PC-3 (cell line): ENCODE measurements at regions not wholly inside any gene's neighbourhood (a gene's known extent, or its start where the extent isn't known, plus 50 kb on each side); places are given as distances from the start of the nearest gene placed in this dataset.

Experiments used
- CTCF ChIP-seq: fragments of 300-600 bp; sonication (generic); conservative IDR thresholded peaks from 2 replicates; pipeline ENCODE4 v1.5.1; 2017; ENCODE audit warnings: antibody characterized with exemption, low read depth, mild to moderate bottlenecking, low read length
- EZH2phosphoT487 ChIP-seq: fragments of 300-600 bp; sonication (generic); IDR thresholded peaks from 2 replicates; pipeline ENCODE4 v1.6.1; 2018; ENCODE audit warnings: mild to moderate bottlenecking, antibody characterized with exemption, low read length, borderline replicate concordance

- TF ChIP-seq CTCF = no peak
- no peak for TF ChIP-seq EZH2phosphoT487
These were observed 107.6 kb upstream of the FAM3C start for GRCh38 chr7:121503730-121504129.
